GM19324 (cell line): ENCODE measurements at regions not wholly inside any gene's neighbourhood (a gene's known extent, or its start where the extent isn't known, plus 50 kb on each side); places are given as distances from the start of the nearest gene placed in this dataset.

Experiments used
- ATAC-seq: cut with Tn5 transposase; IDR thresholded peaks from one replicate; pipeline ENCODE4 v1.9.1; 2021; ENCODE audit warnings: mild to moderate bottlenecking, moderate library complexity; ENCODE audit not compliant: unreplicated experiment, low FRiP score

DNA sequence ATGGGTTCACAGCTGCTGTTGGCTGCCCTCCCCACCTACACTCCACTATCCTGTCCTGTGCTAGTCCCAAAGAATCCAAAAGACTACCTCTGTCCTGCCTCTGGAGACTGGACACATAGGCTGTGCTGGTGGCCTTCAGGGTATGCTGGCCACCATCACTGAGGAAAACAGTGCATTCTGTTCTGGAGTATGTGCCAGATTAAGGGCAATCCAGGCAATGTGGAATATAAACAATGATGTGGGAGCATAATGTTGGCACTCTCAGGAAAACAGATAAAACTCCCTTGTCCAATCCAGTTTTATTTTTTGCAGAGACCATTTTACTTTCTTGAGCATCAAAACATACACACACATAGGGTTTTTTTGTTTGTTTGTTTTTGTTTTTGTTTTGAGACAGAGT is 94.3 kb downstream of the GLUL start:
- ATAC-seq = no peak

DNA sequence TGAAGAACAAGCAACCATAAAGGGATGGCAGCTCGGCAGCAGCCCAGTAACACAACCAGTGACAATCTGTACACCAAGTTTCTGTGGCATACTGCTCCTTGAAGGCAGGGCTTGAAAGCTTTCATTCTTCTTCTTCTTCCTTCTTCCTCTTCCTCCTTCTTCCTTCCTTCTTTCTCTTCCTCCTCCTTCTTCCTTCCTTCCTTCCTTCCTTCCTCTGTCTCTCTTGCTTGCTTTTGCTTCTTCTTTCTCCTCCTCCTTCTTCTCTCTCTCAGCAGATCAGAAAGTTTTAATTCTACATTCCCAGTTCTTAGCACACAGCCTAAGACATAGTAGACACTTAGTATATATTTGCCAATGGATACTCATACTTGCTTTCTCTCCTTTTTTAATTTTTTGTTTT is 95.9 kb downstream of the GLUL start:
- no peak for ATAC-seq

DNA sequence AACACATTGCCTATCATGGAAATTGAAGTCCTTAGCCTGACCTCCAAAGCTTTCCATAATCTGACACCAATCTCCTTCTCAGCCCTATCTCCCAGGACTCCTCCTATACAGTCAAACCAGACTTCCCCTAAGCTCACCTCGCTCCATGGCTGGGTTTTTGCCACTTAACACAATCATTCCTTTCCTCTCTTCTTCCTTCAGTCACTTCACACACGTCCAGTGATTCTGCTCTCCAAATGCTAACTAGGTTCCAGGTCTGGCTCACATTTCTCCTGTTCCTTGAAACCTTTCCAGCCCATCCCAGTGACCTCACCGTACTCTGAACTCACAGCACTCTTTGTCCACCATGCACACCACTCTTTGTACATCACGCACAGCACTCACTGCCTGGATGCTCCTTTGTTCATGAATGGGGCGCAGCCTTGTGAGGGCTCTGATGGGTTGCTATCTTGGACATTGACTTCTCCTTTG is 98.4 kb downstream of the GLUL start:
- ATAC-seq = no peak

DNA sequence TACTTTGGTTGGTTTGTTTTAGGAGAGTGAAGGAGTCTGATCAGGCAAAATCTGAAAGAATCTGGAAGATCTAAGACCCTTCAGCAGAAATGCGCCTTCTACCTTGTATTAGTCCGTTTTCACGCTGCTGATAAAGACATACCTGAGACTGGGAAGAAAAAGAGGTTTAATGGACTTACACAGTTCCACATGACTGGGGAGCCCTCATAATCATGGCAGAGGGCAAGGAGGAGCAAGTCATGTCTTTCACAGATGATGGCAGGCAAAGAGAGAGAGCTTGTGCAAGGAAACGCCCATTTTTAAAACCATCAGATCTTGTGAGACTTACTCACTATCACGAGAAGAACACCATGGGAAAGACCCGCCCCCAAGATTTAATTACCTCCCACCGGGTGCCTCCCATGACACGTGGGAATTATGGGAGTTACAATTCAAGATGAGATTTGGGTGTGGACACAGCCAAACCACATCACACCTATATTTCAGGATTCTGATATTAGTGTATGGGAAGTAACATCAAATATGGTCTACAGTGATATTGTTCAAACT is 99.3 kb downstream of the GLUL start:
- no peak for ATAC-seq

DNA sequence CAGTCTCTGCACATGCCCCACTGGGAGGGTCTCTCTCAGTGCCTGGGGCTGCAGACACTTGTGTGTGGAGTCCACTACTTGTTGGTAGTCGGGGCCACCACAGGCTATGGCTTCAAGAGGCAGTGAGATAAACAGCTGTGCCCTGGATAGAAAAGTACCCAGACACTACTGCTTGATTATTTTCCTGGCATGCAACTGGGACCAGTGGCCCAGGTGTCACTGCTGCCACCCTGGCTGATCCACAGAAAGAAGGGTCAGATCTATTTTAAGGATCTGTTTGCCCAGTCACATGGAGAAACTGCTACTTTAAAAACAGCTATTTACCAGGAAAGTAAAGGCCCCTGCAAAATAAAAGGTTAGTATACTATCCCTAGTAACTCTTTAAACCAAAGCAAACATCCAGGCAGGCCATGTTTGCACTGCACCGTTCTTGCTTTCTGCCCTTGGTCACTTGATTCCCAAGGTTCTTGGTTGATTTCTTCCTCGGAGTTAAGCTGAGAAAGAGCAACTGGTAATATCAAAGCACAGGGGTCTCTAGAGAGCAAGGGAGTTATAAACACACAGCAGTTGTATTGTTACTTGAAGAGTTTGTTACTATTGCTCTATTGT is 99.9 kb downstream of the GLUL start:
- no peak for ATAC-seq

DNA sequence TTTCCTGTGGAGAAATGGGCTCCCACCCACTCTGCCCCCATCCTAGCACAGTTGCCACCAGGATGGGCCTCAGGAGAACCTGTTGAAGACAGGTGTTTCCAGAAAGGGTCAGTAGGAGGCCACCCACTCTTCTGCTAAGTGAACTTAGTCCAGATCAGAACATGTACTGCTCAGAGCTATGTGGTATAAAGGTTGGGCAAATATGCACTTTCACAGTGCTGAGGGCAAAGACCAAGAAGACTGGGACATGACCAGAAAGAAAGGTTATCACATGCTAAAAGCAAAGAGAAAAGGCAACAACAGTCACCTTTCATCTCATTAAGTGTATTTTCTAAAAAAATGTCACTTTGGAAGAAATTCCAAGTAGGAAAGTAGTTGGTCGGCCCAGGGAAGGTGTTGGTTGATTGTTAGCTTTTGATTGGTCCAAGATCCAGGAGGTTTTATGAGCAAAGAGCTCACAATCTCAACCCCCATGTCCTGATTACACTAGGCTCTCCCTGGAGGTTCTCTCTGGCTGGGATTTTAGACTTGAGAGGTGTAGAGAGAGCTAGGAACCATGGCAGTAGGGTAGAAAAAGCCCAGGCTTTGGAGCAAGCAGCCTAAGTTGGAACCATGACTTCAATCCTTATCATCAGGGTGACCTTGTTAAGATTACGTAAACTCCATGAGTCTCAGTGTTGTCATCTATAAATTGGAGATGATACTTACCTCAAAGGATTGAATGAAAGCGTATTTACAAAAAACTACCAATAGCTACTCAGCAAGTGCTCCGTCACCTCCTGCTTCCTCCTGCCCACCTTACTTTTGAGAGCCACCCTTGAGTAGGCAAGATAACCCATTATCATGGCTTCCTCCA is 102.6 kb downstream of the GLUL start:
- ATAC-seq = no peak

DNA sequence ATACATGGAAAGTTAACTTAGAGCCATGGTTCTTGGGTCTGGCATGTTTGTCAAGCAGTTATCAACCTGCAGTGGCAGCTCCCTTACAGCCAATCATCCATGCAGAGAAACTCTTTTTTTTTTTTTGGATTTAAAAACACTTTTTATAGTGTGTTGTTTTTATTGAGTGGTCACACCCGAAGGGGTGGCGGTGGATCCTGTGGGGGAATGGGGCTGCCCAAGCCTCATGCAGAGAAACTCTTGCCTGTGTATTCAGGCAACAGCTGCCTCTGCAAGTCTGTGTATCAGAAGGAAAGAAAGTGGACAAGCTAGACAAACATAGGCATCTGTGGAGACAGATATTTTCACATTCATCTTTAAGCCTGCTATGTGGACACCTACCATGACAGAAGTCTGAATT is 104.8 kb downstream of the GLUL start:
- no peak for ATAC-seq

DNA sequence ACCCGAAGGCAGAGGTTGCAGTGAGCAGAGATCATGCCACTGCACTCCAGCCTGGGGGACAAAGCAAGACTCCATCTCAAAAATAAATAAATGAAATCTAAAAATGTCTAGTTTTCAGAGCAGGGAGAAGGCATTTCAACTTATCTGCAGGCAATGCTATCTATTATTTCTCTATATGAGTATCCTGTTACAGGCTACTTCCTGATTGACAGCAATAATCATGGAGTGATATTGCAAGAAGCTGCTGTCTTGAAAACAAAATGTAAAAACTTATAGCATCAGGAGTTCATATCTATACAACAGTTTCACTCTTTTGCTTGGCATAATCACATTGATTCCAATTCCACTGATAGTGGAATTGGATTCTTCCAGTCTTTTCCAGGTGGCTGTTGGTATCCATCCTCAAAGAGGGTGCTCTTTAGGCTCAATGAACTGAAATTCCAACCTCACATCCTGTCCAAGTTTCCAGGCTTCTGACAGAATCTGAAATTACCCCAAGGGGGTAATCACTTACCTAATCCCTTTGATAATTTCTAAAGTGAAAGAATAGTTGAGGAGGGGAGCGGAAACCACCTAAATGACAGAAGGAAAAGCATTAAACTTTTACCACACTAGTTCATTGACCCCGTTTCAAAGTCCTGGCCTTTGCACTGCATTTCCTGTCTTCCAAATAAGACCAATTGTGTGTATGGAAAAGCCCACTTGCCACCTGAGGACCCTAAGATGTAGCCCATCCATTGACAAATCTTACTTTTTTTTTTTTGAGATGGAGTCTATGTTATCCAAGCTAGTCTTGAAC is 107.6 kb downstream of the GLUL start:
- no peak for ATAC-seq

DNA sequence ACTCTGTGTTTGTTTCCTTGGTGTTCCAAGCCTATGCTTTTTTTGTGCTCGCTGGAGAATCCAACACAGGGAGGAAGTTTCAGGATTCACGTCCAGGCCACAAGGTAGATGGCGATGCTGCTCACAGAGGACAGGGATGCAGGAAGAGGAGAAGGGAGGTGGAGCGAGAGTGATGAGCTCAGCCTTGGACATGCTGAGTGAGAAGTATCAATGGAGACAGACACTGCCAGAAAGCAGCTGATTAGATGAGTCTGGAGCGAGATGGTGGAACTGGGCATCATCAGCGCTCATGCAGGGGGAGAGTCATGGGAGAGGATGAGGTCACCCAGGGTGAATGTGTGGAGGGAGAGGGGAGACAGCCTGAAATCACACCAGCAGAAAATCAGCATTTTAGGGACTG is 110.0 kb downstream of the GLUL start:
- ATAC-seq = no peak

DNA sequence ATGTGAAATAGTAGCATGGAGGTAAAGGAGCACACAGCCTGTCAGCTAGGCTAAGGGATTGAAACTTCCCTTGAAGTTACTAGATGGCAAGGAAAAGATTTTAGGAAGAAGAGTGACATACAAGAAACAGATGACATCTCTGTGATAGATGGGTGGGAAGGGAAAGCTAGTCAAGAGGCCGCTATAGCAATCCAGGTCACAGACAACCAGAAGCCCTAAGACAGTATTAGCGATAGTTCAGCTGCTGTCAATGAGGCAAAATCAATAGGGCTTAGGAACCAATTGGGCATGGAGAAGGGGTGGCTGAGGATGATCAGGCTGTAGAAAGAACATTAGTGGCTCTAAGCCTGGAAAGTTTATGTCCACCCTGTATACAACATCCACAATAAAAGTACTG is 111.1 kb downstream of the GLUL start:
- no peak for ATAC-seq

DNA sequence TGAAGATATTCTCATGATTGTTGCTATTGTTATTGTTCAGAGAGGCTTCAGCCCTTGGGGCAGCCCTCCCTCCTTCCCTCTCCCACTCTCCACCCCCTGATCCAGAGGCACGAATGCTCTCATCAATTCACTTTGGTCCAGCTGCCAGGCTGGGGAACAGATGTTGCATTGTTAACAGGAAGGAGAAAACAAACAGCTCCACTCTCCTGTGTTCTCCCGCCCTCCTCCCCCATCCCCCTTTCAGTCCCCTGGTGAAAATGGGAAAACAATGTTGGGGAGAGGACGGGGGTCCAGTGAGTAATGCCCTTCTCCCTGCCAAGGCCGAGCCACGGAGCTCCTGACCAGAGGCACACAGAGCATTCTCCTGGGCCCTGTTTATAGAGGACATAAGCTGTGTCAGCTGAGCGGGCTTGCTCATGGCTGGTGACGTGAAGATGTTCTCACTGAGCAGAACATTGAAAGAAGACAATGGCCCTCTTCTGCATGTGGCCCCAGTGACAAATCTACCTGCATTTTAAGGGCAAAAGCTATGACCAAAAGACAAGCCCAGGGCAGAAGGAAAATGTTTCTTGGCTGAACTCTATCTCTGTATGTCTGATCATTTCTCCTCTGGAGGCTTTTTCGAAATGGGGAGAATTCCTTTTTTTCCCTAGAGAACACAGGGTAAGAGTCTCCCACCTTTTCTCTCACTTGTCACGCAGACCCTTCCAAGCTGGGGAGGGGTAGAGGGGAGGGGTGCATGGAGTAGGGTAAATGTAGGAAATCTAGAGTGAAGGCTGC is 111.7 kb downstream of the GLUL start:
- no peak for ATAC-seq

DNA sequence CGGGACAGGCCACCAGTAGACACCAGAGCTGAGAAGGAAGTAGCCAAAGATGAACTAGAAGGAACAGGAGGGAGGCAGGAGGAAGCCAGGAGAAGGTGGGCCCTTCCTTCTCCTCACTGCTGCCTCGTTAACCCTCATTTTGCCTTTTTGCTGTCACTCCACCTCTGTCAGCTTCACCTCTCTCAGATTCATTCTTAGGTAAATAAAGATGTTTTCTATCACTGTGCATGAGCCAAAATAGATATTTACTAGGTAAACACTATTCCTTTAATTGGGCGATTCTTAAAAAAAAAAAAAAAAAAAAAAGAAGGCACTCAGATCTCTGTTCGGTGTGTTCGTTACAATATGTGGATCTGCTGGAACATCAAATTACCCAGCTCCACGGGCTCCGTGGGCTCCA is 112.3 kb downstream of the GLUL start:
- no peak for ATAC-seq

DNA sequence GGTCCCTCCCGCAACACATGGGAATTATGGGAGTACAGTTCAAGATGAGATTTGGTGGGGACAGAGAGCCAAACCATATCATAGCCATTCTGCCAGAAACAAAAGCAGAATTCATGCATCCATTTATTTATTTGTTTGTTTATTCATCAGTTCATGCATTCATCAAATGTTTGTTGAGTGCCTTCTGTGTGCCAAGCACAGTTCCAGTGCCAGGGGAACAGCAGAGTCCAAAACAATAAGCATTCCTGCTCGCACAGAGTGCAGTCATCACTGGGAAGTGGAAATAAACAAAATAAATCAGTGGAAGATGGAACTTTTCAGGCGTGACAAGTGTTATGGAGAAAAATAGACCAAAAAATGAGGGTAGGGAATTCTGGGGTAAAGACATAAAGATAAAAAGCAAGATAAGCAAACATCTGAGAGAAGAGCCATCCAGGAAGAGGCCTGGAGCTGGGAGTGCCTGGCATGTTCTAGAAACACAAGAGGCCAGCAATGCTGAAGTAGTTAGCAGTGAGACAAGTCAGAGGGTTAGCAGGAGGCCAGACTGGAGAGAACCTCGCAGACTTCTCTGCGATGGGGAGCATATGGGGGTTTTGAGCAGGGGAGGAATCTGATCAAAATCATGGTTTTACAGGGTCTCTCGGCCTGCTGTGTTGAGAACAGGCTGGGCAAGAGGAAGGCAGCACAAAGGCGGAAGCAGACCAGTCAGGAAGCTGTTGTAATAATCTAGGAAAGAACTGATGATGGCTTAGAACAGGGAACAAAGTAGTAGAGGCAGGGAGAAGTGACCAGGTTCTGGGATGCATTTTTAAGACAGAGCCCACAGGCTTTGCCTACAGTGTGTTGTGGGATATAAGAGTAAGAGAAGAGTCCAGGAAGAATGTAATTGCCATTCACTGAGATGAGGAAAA is 113.2 kb downstream of the GLUL start:
- no peak for ATAC-seq

DNA sequence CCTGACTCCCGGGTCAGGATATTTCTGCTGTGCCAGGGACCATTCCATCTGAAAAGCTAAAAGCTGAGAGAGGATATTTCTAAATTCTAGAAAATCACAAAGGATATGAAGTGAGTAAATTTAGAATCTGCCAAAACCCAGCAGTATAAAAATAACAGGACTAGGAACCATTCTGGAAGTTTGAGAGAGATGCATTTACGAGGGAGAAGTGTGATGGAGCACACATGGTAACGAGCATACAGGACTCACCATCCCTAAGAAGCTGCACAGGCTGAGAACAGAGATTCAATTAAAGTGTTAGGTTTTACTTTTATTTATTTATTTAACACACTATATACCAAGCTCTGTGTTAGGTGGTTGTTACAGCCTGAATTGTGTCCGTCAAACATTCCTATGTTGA is 116.3 kb downstream of the GLUL start:
- no peak for ATAC-seq

DNA sequence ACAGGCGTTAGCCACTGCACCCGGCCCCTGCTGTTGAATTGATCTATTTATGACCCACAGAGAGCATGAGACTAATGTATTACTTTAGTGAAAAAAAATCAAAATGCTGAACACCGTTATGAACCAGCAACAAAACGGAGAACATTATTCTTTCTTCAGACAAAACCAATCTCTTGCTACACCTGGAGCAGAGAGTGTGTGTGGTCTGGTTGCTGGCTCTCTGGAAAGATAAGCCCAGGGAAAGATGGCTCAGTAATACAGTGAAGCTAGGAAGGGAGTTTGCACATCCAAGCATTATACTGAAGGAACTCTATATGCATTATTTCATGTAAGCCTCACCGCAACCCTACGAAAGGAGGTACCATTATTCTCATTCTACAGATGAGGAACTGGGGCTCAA is 117.0 kb downstream of the GLUL start:
- no peak for ATAC-seq

DNA sequence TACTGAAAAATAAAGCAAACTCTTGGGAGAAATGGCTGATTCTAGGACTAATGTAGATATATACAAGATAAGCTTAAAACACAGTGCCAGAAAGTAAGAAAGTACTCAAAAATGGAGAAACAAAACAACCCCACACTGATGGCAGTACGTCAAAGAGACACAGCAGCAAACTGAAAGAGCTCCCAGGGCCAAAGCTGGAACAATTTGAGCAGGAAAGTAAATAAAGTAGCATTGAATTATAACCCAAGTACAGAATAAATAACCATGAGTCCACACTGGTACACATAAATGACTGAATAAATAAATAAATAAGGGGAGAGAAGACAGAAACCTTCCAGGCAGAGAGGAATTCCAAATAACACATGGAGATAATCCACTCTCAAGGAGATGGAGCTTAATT is 120.9 kb downstream of the GLUL start:
- no peak for ATAC-seq

DNA sequence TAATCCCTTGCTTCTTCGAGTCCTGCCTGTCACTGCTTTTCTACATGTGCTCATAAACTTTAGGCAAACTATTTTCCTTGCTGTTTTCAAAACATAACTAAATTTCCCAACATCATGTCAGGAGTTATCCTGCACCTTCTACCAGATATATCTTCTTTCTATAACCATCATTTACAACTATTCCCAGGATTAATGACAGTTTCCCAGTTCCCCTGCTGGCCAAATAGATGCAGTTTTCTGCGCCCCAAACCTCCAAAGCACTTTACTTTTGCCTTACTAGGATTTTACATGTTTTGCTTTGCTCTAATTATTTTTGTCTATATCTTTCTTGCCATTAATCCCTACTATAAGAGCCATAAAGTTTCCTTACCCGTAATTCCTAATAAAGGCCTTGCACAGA is 122.5 kb downstream of the GLUL start:
- no peak for ATAC-seq

DNA sequence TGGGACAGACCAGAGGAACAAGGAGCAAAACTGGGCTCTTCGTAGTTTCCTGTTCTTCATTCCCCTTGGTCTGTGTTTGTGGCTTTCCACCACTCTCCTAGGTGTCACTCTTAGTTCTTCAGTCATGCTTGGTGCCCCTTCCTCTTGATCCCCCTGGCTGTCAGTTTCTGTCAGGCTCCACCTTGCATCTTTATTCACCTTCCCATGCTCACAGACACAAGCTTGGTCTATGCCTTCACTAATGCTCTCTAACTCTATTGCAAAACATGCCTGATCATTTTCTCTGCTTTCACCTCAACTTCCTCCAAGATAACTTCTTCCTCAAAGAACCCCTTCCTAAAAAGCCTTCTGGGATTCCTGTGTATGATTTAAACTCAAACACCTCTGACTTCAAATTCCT is 122.9 kb downstream of the GLUL start:
- no peak for ATAC-seq

DNA sequence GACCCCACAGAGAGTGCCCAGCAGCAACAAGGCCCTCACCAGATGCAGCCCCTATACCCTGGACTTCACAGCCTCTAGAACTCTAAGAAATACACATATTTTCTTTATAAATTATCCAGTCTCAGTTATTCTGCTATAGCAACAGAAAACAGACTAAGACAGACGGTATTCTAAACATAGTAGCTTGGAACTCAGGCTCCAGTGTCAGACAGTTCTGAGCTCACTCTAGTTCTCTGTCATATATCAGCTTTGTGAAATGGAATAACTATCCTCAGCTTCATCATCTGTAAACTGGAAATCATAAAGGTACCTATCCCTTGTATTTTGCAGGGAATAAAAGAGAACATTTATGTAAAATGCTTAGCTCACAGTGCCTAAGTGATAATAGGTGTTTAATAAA is 127.4 kb downstream of the GLUL start:
- no peak for ATAC-seq
